ENCODE measurements at regions not wholly inside any gene's neighbourhood (a gene's known extent, or its start where the extent isn't known, plus 50 kb on each side); places are given as distances from the start of the nearest gene placed in this dataset.
A peak's percentile ranks its signal among the peaks of the same experiment; 100 is the strongest.
"Not testable (repeated sequence)": the region's sequence is repeated elsewhere in the genome, so short reads cannot be mapped to it uniquely, and the experiment has no call there.

GRCh38 chr3:190984502-190985244, 122.2 kb upstream of the GMNC start:
- no peak for ATAC-seq

- ATAC-seq = no peak
Measured at GRCh38 chr3:190983875-190984274, 121.4 kb upstream of the GMNC start.

GRCh38 chr3:190973771-190974170, 111.3 kb upstream of the GMNC start:
- no peak for ATAC-seq

GRCh38 chr3:190972840-190973270, 110.4 kb upstream of the GMNC start:
- peak; percentile 74 for ATAC-seq

GRCh38 chr3:190972196-190972595, 109.7 kb upstream of the GMNC start:
- no peak for ATAC-seq

GRCh38 chr3:190970560-190970959, 108.1 kb upstream of the GMNC start:
- ATAC-seq = no peak

- peak; percentile 81 for ATAC-seq
Measured at GRCh38 chr3:190968616-190969015, 106.1 kb upstream of the GMNC start.

- not testable (repeated sequence) for ATAC-seq
Measured at GRCh38 chr3:190964931-190965330, 102.4 kb upstream of the GMNC start.

- ATAC-seq = no peak
Measured at GRCh38 chr3:190959077-190959476, 96.6 kb upstream of the GMNC start.

GRCh38 chr3:190941694-190942260, 79.3 kb upstream of the GMNC start:
- no peak for ATAC-seq

- ATAC-seq = not testable (repeated sequence)
Measured at GRCh38 chr3:190934616-190935015, 72.1 kb upstream of the GMNC start.

- no peak for ATAC-seq
Measured at GRCh38 chr3:190926619-190927018, 64.1 kb upstream of the GMNC start.

- no peak for ATAC-seq
Measured at GRCh38 chr3:190912736-190913135, 50.2 kb upstream of the GMNC start.

All from esophagus mucosa (tissue), 1 donor.